Pons (tissue), 1 donor: ENCODE measurements at regions not wholly inside any gene's neighbourhood (a gene's known extent, or its start where the extent isn't known, plus 50 kb on each side); places are given as distances from the start of the nearest gene placed in this dataset.

Experiments used
- DNase-seq: peaks from one replicate; pipeline ENCODE4 v3.0.0-alpha.2; 2016; ENCODE audit warnings: low spot score

DNA sequence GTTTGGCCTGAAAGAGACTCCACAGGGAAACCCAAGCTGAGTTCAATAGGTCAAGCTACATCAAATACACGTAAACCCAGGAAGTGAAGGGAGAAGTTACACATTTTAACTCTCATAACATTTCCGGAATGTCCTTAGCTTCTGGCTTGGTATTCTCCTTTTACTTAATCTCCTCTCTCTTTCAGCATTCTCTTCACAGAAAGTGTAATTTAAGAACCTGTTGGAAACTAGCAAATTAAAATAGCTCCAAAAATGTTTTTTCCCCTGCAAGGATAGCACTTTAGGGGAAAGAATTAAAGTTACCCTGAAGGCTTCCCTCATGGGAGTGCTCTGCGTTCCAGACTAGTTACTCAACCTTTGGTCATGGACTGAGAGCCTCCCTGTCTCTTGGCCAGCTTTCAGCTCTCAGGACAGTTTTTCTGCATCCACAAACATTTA lies 292.7 kb upstream of the TARS1 start:
- no peak for DNase-seq

DNA sequence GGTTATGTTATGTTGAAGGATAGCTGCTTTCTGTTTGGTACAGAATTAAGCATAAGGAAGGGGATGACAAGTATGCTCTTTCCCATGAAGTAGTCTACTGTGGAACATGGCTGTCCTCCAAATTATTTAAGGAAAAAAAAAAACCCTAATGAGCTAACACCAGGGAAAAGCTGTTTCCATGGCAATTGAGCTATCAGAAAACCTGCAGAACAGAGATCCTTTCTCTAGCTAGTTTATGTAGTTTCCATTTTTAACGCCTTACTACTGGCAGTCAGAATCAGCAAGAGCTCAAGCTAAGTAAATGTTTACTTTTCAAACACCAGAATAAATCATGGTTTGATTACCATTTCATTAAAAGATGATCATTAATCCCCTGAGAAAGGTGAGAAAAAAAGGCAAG lies 287.4 kb upstream of the TARS1 start:
- DNase-seq: no peak

- DNase-seq: no peak
These were observed 286.9 kb upstream of the TARS1 start for GRCh38 chr5:33153831-33154230.

- DNase-seq: no peak
These were observed 279.9 kb upstream of the TARS1 start for GRCh38 chr5:33160871-33161270.

DNA sequence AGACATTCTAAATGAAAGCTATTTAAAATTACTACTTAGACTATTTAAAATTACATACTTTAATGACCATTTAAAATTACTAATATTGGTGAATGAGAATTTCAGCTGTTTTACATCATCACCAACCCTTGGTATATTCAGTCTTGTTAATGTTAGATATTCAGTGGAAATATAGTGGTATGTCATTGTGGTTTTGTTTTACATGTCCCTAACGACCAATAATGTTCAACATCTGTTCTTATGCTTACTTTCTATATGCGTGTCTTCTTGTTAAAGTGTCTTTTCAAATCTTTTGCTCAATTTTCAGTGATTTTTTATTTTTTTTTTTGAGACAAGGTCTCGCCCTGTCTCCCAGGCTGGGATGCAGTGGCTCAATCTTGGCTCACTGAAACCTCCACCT lies 279.3 kb upstream of the TARS1 start:
- DNase-seq: no peak

DNA sequence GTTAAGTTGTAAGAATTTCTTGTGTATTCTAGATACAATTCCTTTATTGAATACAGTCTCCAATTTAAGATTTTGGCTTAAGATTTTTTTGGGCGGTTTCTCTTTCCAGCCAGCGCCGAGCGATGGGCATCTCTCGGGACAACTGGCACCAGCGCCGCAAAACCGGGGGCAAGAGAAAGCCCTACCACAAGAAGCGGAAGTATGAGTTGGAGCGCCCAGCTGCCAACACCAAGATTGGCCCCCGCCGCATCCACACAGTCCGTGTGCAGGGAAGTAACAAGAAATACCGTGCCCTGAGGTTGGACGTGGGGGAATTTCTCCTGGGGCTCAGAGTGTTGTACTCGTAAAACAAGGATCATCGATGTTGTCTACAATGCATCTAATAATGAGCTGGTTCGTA lies 278.7 kb upstream of the TARS1 start:
- DNase-seq: no peak

GRCh38 chr5:33166522-33166921 lies 274.2 kb upstream of the TARS1 start:
- DNase-seq: no peak

DNA sequence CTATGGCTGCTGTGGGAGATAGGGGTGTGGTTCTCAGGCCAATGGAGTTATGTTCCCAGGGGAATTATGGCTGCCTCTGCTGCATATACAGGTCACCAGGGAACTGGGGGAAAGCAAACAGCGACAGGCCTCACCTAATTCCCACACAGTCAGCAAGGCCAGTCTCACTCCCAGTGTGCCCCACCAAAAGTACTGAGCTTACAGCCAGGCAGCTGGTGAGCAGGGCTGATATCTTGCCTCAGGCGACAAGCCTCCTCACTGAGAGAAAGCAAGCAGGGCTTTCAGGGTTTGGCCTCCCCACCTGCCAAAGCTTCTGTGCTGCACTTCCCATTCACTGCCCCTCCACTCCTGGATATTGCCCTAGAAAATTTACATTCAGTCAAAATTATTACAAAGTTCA lies 273.8 kb upstream of the TARS1 start:
- DNase-seq: no peak

DNA sequence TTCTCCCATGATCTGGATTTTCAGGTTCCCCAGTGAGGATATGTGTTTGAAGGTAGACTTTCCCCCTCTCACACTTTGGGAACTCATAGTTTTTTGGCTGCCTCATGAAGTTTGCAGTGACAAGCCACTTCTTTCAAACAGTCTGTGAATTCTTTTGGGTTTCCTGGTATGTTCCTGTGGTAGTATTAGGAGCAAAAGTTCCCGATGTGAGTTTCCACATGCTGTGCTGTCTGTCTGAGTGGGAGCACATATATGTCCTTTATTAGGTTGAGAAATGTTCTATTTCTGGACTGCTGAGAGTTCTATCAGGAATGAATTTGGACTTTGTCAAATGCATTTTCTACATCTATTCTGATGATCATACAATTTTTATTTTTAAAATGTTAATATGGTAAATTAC lies 273.2 kb upstream of the TARS1 start:
- DNase-seq: no peak

GRCh38 chr5:33170411-33170810 lies 270.4 kb upstream of the TARS1 start:
- no peak for DNase-seq

DNA sequence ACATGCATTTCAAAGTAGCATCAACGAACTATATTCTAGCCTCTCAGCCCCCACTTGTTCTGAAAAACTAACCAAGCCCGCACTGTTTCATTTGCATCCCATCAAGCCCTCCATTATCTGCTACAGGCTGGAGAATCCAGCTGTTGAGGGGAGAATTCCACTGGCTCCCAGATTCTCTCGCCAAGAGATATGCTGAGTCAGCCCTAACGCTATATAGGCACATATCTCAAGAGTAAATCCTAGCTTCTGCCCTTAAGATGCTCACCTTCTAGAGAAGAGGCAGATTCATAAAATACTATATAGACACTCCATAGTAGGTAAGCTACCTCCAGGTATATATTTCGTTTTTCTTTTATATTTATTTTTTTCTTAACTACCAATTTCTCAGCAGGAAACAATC lies 266.4 kb upstream of the TARS1 start:
- DNase-seq: no peak

- DNase-seq: no peak
These were observed 261.5 kb upstream of the TARS1 start for GRCh38 chr5:33179301-33179700.

GRCh38 chr5:33180900-33181299 lies 259.9 kb upstream of the TARS1 start:
- no peak for DNase-seq

- DNase-seq: no peak
These were observed 257.8 kb upstream of the TARS1 start for GRCh38 chr5:33182986-33183385.

DNA sequence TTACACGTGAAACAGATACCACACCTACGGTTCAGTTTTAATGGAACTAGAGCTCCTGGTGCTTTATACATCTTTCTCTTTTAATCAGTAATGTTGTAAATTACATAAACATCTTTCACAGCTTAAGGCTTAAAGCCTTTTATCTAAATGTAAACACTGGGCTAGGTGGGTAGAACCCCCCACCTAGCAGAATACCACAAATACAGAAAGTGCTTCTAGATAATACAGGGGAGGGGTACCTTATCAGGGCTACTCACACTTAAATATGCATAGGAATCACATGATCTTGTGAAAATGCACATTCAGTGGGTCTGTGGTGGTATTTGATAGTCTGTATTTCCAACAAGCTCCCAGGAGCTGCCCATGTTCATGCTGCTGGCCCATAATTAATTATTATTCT lies 256.4 kb upstream of the TARS1 start:
- DNase-seq: no peak

DNA sequence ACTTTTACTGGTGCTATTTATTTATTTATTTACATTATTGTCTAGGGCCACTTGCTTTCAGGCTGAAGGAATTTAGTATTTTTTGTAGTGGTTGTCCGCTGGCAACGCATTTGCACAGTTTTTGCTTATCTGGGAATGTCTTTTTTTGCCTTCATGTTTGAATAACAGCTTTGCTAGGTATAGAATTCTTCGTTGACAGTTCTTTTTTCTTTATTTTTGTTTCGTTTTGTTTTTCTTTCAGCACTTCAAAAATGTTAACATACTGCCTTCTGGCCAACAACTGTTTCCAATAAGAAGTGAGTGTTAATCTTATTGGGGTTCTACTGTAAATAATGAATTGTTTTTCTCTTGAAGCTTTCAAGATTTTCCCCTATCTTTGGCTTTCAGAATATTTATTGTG lies 252.7 kb upstream of the TARS1 start:
- no peak for DNase-seq

GRCh38 chr5:33194914-33195313 lies 245.9 kb upstream of the TARS1 start:
- DNase-seq: no peak

DNA sequence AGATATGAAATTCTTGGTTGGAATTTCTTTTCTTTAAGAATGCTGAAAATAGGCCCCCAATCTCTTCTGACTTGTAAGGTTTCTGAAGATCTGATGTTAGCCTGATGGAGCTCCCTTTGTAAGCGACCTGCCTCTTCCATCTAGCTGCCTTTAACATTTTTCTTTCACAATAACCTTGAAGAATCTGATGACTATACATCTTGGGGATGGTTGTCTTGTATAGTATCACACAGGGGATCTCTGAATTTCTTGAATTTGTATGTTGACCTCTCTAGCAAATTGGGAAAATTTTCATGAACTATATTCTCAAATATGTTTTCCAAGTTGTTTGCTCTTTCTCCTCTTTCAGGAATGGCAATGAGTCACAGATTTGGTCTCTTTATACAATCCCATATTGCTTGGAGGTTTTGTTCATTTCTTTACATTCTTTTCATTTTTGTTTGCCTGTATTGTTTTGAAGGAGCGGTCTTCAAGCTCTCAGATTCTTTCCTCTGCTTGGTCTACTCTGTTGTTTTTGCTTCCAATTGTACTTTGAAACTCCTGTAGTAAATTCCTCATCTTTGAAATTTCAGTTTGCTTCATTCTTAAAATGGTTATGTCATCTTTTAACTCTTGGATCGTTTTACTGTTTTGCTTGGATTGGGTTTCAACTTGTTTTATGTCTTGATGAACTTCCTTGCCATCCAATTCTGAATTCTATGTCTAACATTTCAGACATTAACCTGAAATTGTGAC lies 245.2 kb upstream of the TARS1 start:
- no peak for DNase-seq

DNA sequence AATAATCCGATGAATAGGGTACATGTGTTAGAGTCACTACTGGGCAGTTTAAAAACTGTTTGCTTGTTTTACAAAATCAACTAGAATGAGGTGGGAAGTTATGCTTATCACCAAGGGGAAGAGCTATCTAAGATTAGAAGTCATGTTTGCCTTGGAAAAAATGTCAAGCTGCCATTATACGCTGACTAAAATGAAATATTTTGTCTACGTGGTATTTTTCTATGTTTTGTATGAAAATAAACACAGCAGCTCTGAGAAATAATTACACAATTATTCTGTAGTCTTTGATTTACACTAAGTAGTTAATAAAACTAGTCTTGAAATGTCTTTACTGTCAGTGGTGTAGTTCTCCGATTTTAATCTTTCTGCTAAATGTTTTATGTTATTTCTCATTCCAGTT lies 241.9 kb upstream of the TARS1 start:
- DNase-seq: no peak

DNA sequence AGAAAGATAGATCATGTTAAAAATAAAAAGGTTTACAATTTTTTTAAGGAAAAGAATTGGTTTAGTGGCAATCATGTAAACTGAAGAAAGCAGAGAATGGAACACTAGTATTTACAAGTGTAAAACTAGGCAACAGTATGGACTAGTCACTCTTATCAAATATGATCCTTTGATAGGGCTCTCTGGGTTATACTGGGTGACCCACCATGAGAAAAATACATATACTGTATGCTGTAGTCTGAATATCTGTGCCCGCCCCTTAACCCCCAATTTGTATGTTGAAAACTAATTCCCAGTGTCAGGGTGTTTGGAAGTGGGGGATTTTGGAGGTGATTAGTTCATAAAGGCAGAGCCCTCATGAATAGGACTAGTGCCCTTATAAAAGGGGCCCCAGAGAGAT lies 236.8 kb upstream of the TARS1 start:
- no peak for DNase-seq

- no peak for DNase-seq
These were observed 235.7 kb upstream of the TARS1 start for GRCh38 chr5:33205079-33205478.

- no peak for DNase-seq
These were observed 234.9 kb upstream of the TARS1 start for GRCh38 chr5:33205727-33206410.

DNA sequence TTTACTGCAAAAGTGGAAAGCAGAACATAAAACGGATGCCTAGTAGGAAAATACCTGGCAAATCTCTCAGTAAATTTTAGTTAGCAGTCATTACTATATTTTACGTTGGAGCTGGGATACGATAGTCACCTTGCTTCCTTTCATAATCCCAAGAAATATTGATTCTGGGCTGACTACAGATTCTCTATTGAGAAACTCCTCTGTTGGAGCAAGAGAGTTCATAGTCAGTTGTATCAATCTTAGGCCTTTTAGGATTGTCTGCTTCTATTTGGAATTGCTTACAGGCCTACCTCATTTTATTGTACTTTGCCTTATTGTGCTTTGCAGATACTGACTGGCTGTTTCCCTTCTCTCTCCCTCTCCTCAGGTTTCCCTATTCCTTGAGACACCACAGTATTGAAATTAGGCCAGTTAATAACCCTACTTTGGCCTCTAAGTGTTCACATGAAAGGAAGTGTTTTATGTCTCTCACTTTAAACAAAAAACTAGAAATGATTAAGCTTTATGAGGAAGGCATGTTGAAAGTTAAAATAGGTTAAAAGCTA lies 233.7 kb upstream of the TARS1 start:
- DNase-seq: no peak

- no peak for DNase-seq
These were observed 231.5 kb upstream of the TARS1 start for GRCh38 chr5:33209252-33209651.
